SK-N-SH (cell line): ENCODE measurements at regions not wholly inside any gene's neighbourhood (a gene's known extent, or its start where the extent isn't known, plus 50 kb on each side); places are given as distances from the start of the nearest gene placed in this dataset.

Source experiments
- CTCF ChIA-PET: fragments of 300-600, 350-600 bp; formaldehyde crosslinking; extraction: SDS; loops from one replicate; lab custom pipeline; 2021; lab: Yijun Ruan, JAX
- POLR2A ChIA-PET: fragments of 350-600 bp; sonication (Branson Sonifier 250); formaldehyde crosslinking; extraction: SDS; loops from one replicate; lab custom pipeline; 2020; ENCODE audit warnings: antibody characterized with exemption, inconsistent platforms; lab: Yijun Ruan, JAX
- DNase-seq: peaks from one replicate; pipeline ENCODE4 v3.0.0; 2012
- H2AFZ ChIP-seq: fragments of 200-600 bp; sonication (generic); 2 replicates; pipeline ENCODE4 v1.8.1; 2016; ENCODE audit warnings: antibody characterized with exemption, mild to moderate bottlenecking, low read depth
- H3F3A ChIP-seq: fragments of 200-600 bp; sonication (generic); replicated peaks from 2 replicates; pipeline ENCODE3; 2016; ENCODE audit warnings: antibody characterized with exemption, mild to moderate bottlenecking; ENCODE audit not compliant: insufficient read depth
- H3K27ac ChIP-seq, 2 experiments: fragments of 200-500 bp in 1 of 2; fragments of 200-600 bp in 1 of 2; sonication (Bioruptor generic) in 1 of 2; sonication (generic), shearing (Covaris generic) in 1 of 2; 2 replicates each; pipeline versions ENCODE4 v1.5.1 to v1.6.1; 2014 to 2016; ENCODE audit warnings: low read depth in 2 of 2, inconsistent platforms in 1 of 2, low read length in 1 of 2, mild to moderate bottlenecking in 1 of 2, mixed read lengths in 1 of 2
- H3K27me3 ChIP-seq: fragments of 200-600 bp; sonication (generic), shearing (Covaris generic); 2 replicates; pipeline ENCODE4 v1.6.1; 2016; ENCODE audit warnings: mixed run types; ENCODE audit not compliant: insufficient read depth
- H3K36me3 ChIP-seq, 2 experiments: fragments of 200-500 bp in 1 of 2; fragments of 200-600 bp in 1 of 2; sonication (Bioruptor generic) in 1 of 2; sonication (generic) in 1 of 2; replicated peaks in 1 of 2; 2 replicates each; pipeline versions ENCODE3 to v1.5.1; 2014 to 2016; ENCODE audit warnings: low read length in 1 of 2, mild to moderate bottlenecking in 1 of 2; ENCODE audit not compliant: insufficient read depth in 2 of 2, control insufficient read depth in 1 of 2
- H3K4me1 ChIP-seq, 2 experiments: fragments of 200-500 bp in 1 of 2; fragments of 200-600 bp in 1 of 2; sonication (Bioruptor generic) in 1 of 2; sonication (generic), shearing (Covaris generic) in 1 of 2; 2 replicates each; pipeline versions ENCODE4 v1.5.1 to v1.6.1; 2014 to 2016; ENCODE audit warnings: low read depth in 1 of 2, low read length in 1 of 2, mixed run types in 1 of 2; ENCODE audit not compliant: insufficient read depth in 2 of 2, control insufficient read depth in 1 of 2
- H3K4me2 ChIP-seq: fragments of 200-600 bp; sonication (generic), shearing (Covaris generic); 2 replicates; pipeline ENCODE4 v1.6.1; 2017; ENCODE audit warnings: mixed run types
- H3K4me3 ChIP-seq, 2 experiments: fragments of 200-500 bp in 1 of 2; fragments of 200-600 bp in 1 of 2; sonication (Bioruptor generic) in 1 of 2; sonication (generic), shearing (Covaris generic) in 1 of 2; 2 replicates each; pipeline versions ENCODE4 v1.5.1 to v1.8.1; 2014 to 2016; ENCODE audit warnings: low read depth in 2 of 2, inconsistent platforms in 1 of 2, low read length in 1 of 2, mild to moderate bottlenecking in 1 of 2, mixed read lengths in 1 of 2, moderate library complexity in 1 of 2
- H3K79me2 ChIP-seq: fragments of 200-600 bp; sonication (generic); 2 replicates; pipeline ENCODE4 v1.8.1; 2017; ENCODE audit warnings: mild to moderate bottlenecking; ENCODE audit not compliant: insufficient read depth
- H3K9ac ChIP-seq: fragments of 200-600 bp; sonication (generic); 2 replicates; pipeline ENCODE4 v1.6.1; 2017; ENCODE audit warnings: mixed run types
- H3K9me2 ChIP-seq: fragments of 200-600 bp; sonication (generic); 2 replicates; pipeline ENCODE4 v1.6.1; 2017; ENCODE audit warnings: mixed run types
- H3K9me3 ChIP-seq: fragments of 200-600 bp; sonication (generic); 2 replicates; pipeline ENCODE4 v1.6.1; 2017; ENCODE audit warnings: mixed run types, mild to moderate bottlenecking, moderate library complexity
- H4K20me1 ChIP-seq: fragments of 200-600 bp; sonication (generic); 2 replicates; pipeline ENCODE4 v1.6.1; 2017; ENCODE audit warnings: mild to moderate bottlenecking, mixed run types; ENCODE audit not compliant: insufficient read depth
- FOSL2 ChIP-seq: IDR thresholded peaks from 2 replicates; pipeline ENCODE4 v1.4.0; 2012; ENCODE audit warnings: low read depth, mild to moderate bottlenecking, moderate library complexity, borderline replicate concordance
- FOXJ3 ChIP-seq: sonication (generic); formaldehyde crosslinking; IDR thresholded peaks from 2 replicates; pipeline ENCODE4 v1.5.1; 2020; ENCODE audit warnings: mild to moderate bottlenecking, missing genetic modification reagents
- FOXM1 ChIP-seq: IDR thresholded peaks from 2 replicates; pipeline ENCODE4 v1.4.0; 2012; ENCODE audit warnings: low read depth, mild to moderate bottlenecking
- GABPA ChIP-seq: IDR thresholded peaks from 2 replicates; pipeline ENCODE4 v1.4.0; 2012; ENCODE audit warnings: low read depth, mild to moderate bottlenecking
- RAD21 ChIP-seq: IDR thresholded peaks from 2 replicates; pipeline ENCODE4 v1.6.1; 2012; ENCODE audit warnings: mild to moderate bottlenecking, low read length
- SMC3 ChIP-seq: IDR thresholded peaks from 2 replicates; pipeline ENCODE4 v1.6.1; 2012; ENCODE audit warnings: low read depth, low read length, improper control_type of control experiment
- TAF1 ChIP-seq: IDR thresholded peaks from 2 replicates; pipeline ENCODE4 v1.6.1; 2012; ENCODE audit warnings: low read depth, mild to moderate bottlenecking, low read length, moderate library complexity, borderline replicate concordance
- USF1 ChIP-seq: IDR thresholded peaks from 2 replicates; pipeline ENCODE4 v1.4.0; 2012; ENCODE audit warnings: low read depth, borderline replicate concordance
- WGBS: methylation state at CpG from one replicate; pipeline ENCODE4 v1.1.6; 2017; ENCODE audit warnings: low lambda C conversion rate; 5-methylcytosine and 5-hydroxymethylcytosine counted together
- TF ChIP-seq, protein P1 (sequence below): IDR thresholded peaks from 2 replicates; pipeline ENCODE4 v1.4.0; 2012; ENCODE audit warnings: low read depth, borderline replicate concordance
- TF ChIP-seq, protein P2 (sequence below): IDR thresholded peaks from 2 replicates; pipeline ENCODE4 v1.4.0; 2012; ENCODE audit warnings: low read depth
- TF ChIP-seq, protein P3 (sequence below): fragments of 150-350 bp; IDR thresholded peaks from 2 replicates; pipeline ENCODE4 v1.6.1; 2016; ENCODE audit warnings: mild to moderate bottlenecking, low read depth, low read length
- TF ChIP-seq, protein P4 (sequence below): fragments of 200-600 bp; sonication (generic); IDR thresholded peaks from 2 replicates; pipeline ENCODE4 v1.6.1; 2017; ENCODE audit warnings: antibody characterized with exemption, mild to moderate bottlenecking, moderate library complexity

DNA sequence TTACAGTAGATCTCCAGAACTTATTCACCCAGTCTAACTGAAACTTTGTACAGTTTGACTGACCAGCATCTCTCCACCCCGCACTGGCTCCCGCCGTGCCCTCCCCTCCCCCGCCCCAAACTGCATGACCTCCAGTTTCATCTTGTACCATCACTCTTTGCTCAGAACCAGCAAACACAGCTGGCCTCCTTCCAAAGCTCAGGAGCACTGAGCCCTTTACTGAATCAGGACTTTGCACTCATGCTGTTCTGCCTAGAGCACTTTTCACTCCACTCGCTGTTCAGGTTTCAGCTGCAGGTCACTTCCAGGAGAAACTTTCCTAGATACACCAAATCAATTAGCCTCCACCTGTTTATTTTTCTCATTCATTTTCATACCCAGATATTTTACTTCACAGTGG, 455.3 kb upstream of the PDE3A start:
- ChIA-PET POLR2A (no interaction called here), CTCF (interaction anchor here (0.8 to 1.5 kb wide), 7 partner anchors 41 to 501 kb away, joined by 3 to 4 read pairs (median 3); no protein-coding TSS in a partner anchor)
- Histone ChIP-seq H3K4me1 (peaks cover 0 to 10% of the 10 kb centered on the region in 2 experiments; a peak in 2 of 4 replicates), H3K36me3 (no peaks in the 10 kb centered on the region), H2AFZ (no peak overlapping the region), H3K4me3 (no peak overlapping the region), H3K9ac (no peak overlapping the region), H3K79me2 (no peaks in the 10 kb centered on the region), H4K20me1 (no peaks in the 10 kb centered on the region), H3K4me2 (no peak overlapping the region), H3K27me3 (no peaks in the 10 kb centered on the region), H3K9me2 (no peaks in the 10 kb centered on the region), H3K27ac (no peak overlapping the region), H3K9me3 (no peaks in the 10 kb centered on the region), H3F3A (peaks cover 13% of the 10 kb centered on the region)
- TF ChIP-seq, protein P1, sequence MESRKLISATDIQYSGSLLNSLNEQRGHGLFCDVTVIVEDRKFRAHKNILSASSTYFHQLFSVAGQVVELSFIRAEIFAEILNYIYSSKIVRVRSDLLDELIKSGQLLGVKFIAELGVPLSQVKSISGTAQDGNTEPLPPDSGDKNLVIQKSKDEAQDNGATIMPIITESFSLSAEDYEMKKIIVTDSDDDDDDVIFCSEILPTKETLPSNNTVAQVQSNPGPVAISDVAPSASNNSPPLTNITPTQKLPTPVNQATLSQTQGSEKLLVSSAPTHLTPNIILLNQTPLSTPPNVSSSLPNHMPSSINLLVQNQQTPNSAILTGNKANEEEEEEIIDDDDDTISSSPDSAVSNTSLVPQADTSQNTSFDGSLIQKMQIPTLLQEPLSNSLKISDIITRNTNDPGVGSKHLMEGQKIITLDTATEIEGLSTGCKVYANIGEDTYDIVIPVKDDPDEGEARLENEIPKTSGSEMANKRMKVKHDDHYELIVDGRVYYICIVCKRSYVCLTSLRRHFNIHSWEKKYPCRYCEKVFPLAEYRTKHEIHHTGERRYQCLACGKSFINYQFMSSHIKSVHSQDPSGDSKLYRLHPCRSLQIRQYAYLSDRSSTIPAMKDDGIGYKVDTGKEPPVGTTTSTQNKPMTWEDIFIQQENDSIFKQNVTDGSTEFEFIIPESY, result no peak
- TF ChIP-seq SMC3, result no peak
- TF ChIP-seq RAD21, result no peak
- TF ChIP-seq USF1, result no peak
- no peak for TF ChIP-seq FOXJ3
- TF ChIP-seq, protein P2, sequence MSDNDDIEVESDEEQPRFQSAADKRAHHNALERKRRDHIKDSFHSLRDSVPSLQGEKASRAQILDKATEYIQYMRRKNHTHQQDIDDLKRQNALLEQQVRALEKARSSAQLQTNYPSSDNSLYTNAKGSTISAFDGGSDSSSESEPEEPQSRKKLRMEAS, result no peak
- TF ChIP-seq FOSL2, result no peak
- TF ChIP-seq, protein P3, sequence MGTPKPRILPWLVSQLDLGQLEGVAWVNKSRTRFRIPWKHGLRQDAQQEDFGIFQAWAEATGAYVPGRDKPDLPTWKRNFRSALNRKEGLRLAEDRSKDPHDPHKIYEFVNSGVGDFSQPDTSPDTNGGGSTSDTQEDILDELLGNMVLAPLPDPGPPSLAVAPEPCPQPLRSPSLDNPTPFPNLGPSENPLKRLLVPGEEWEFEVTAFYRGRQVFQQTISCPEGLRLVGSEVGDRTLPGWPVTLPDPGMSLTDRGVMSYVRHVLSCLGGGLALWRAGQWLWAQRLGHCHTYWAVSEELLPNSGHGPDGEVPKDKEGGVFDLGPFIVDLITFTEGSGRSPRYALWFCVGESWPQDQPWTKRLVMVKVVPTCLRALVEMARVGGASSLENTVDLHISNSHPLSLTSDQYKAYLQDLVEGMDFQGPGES, result no peak
- TF ChIP-seq, protein P4, sequence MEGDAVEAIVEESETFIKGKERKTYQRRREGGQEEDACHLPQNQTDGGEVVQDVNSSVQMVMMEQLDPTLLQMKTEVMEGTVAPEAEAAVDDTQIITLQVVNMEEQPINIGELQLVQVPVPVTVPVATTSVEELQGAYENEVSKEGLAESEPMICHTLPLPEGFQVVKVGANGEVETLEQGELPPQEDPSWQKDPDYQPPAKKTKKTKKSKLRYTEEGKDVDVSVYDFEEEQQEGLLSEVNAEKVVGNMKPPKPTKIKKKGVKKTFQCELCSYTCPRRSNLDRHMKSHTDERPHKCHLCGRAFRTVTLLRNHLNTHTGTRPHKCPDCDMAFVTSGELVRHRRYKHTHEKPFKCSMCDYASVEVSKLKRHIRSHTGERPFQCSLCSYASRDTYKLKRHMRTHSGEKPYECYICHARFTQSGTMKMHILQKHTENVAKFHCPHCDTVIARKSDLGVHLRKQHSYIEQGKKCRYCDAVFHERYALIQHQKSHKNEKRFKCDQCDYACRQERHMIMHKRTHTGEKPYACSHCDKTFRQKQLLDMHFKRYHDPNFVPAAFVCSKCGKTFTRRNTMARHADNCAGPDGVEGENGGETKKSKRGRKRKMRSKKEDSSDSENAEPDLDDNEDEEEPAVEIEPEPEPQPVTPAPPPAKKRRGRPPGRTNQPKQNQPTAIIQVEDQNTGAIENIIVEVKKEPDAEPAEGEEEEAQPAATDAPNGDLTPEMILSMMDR, result no peak
- no peak for TF ChIP-seq GABPA
- no peak for TF ChIP-seq TAF1
- TF ChIP-seq FOXM1, result no peak
- WGBS, result 90% methylated on average over 5 of the region's 5 CpGs
- no peak for DNase-seq
